ENCODE measurements at regions not wholly inside any gene's neighbourhood (a gene's known extent, or its start where the extent isn't known, plus 50 kb on each side); places are given as distances from the start of the nearest gene placed in this dataset.

DNA sequence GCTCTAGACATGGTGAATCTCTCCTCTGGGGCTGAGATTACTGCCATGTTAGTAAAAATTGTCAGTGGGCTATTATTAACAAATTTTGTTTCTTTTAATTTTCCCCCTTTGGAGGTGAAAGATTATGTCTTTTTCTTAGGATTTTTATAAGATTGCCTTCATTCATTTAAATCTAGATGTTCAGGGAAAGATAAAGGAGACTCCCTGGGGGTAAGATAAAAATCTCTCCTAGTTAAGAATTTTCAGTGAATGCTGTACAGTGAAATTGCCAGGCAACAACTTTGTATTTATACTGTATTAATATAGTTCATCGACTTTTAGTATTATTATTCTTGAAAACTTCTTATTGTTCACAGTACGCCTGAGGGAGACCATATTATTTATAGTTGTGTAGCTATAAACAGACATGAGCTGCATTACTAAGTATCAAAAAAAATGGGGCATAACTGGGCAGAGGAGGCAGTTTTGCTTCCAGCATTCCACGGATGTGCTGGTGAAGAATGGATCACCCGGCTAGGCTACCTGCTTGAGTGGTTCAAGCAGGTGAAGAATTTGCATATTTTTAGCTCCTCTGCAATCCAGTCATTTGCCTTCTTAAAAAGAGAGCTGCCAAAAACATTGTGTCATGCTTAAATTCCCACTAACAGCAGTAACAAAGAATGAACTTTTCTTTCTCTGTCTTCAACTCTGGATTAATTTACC lies 552.1 kb downstream of the DNAJB9 start:
- intact Hi-C loops (cut with DNase I), result no loop called here
- Histone ChIP-seq H3K36me3 (no peaks in the 10 kb centered on the region), H3K4me3 (no peak overlapping the region), H3K27ac (no peak overlapping the region), H3K9me3 (no peaks in the 10 kb centered on the region), H3K27me3 (no peaks in the 10 kb centered on the region), H3K4me1 (no peaks in the 10 kb centered on the region)
- TF ChIP-seq, protein P1, sequence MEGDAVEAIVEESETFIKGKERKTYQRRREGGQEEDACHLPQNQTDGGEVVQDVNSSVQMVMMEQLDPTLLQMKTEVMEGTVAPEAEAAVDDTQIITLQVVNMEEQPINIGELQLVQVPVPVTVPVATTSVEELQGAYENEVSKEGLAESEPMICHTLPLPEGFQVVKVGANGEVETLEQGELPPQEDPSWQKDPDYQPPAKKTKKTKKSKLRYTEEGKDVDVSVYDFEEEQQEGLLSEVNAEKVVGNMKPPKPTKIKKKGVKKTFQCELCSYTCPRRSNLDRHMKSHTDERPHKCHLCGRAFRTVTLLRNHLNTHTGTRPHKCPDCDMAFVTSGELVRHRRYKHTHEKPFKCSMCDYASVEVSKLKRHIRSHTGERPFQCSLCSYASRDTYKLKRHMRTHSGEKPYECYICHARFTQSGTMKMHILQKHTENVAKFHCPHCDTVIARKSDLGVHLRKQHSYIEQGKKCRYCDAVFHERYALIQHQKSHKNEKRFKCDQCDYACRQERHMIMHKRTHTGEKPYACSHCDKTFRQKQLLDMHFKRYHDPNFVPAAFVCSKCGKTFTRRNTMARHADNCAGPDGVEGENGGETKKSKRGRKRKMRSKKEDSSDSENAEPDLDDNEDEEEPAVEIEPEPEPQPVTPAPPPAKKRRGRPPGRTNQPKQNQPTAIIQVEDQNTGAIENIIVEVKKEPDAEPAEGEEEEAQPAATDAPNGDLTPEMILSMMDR (IDR thresholded peaks at IDR 0.05), result no peak
- TF ChIP-seq POLR2AphosphoS5 (IDR thresholded peaks at IDR 0.05; ENCODE audit: insufficient read depth in 1 of 2, low read depth in 1 of 2) (no peak), POLR2A (IDR thresholded peaks at IDR 0.05) (no peak)
- no peak for DNase-seq (ENCODE audit: extremely low spot score in 2 of 2)

DNA sequence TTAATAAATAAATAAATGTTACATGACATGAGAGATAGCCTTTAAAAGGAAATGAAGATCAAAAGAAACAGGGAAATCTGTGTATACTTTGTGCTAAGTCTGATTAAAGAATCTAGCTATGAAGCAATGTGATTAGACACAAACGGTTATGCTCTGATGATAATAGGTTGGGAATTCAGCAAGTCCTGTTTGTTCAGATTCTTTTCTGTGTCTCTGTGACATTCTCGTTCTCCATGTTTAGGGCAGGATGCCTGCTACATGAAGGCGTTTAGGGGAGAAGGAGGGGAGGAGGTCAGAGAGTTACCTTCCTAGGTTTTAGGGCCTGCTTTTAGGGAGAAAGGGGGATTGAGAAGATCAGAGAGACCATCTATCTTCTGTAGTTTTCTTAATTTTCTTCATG lies 555.3 kb downstream of the DNAJB9 start:
- no peaks in the 10 kb centered on the region for H3K27me3 ChIP-seq
- TF ChIP-seq POLR2A (IDR thresholded peaks at IDR 0.05), result no peak

DNA sequence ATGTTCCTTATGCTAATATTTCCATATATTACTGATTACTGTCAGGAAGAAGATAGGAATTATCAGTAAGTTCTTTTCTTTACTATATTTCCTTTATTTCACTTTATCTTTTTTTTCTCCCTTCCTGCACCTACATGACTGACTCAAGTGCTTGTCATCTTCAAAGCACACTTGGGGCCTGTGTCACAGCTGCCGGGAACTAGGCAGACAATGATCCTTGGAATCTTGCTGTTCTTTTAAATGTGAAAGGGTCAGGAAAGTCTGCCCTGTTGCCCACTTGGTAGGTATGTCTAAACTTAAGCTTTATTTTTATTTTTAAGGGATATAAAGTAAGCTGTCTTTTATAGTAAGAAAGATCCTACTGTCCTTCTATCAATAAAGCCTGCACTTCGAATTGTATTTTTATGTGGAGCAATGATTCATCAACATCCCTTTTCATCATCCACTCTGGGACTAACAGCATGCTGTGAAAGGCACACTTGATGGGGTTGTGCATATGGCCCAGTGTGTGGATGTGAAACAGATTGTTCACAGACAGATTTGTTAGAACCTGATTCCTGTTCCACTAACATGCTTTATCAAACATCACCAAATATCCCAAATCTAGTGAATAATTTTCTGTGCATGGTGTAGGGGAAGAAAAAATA lies 556.9 kb downstream of the DNAJB9 start:
- intact Hi-C loops (cut with DNase I), result no loop called here
- no peak for DNase-seq (ENCODE audit: extremely low spot score in 2 of 2)
- Histone ChIP-seq H3K27ac (no peak overlapping the region), H3K36me3 (no peaks in the 10 kb centered on the region), H3K4me1 (no peaks in the 10 kb centered on the region), H3K9me3 (no peaks in the 10 kb centered on the region), H3K27me3 (no peaks in the 10 kb centered on the region), H3K4me3 (no peak overlapping the region)
- TF ChIP-seq POLR2AphosphoS5 (IDR thresholded peaks at IDR 0.05; ENCODE audit: insufficient read depth in 1 of 2, low read depth in 1 of 2) (no peak), POLR2A (IDR thresholded peaks at IDR 0.05) (no peak)
- TF ChIP-seq, protein P1 (IDR thresholded peaks at IDR 0.05), result no peak

More for the DNA sequence above, 555.3 kb downstream of the DNAJB9 start:
- no peak for DNase-seq (ENCODE audit: extremely low spot score in 2 of 2)
- no peaks in the 10 kb centered on the region for H3K4me1 ChIP-seq
- H3K36me3 ChIP-seq, result no peaks in the 10 kb centered on the region
- intact Hi-C loops (cut with DNase I), result no loop called here
- no peak overlapping the region for H3K27ac ChIP-seq
- no peak overlapping the region for H3K4me3 ChIP-seq
- no peaks in the 10 kb centered on the region for H3K9me3 ChIP-seq

DNA sequence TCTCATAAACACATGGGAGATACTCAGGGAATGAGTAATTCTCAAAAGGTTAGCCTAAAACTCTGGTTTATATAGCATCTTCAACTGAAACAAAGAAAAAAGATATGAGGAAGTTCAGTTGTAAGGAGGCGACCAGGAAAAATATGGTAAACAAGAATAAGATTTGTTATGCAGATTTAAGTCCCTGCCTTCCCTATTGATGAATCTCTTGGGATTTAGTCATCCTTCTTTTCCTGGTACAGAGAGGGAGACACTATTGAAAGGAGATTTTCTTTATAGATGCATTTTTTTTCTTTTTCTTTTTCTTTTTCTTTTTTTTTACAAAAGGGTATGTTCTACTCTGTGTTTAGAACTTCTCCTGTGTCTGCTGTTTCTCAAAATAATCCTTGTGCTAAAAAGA lies 557.5 kb downstream of the DNAJB9 start:
- Histone ChIP-seq H3K27me3 (no peaks in the 10 kb centered on the region), H3K36me3 (no peaks in the 10 kb centered on the region), H3K4me1 (no peaks in the 10 kb centered on the region), H3K27ac (no peak overlapping the region), H3K4me3 (no peak overlapping the region), H3K9me3 (no peaks in the 10 kb centered on the region)
- no peak for TF ChIP-seq POLR2A (IDR thresholded peaks at IDR 0.05)
- TF ChIP-seq POLR2AphosphoS5 (IDR thresholded peaks at IDR 0.05; ENCODE audit: insufficient read depth in 1 of 2, low read depth in 1 of 2), result no peak
- TF ChIP-seq, protein P1 (IDR thresholded peaks at IDR 0.05), result no peak
- intact Hi-C loops (cut with DNase I), result no loop called here
- DNase-seq (ENCODE audit: extremely low spot score in 2 of 2), result no peak

DNA sequence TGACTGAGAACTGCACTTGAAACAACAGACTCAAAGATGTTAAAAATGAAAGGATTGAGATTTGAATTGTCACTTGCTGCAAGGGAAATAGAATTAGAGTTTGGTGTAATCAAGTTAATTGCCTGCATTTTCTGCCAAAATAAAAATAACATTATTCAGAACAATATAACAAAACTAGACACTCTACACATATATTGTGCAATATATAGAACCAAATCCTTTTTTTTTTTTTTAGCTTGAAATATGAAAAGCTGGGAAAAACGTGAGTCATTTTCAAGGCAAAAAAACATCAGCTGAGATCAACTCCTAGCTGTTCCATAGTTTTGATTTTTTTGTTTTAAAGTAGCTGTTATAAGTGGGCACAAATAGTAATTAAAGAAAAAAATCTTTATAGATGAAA lies 561.5 kb downstream of the DNAJB9 start:
- intact Hi-C loops (cut with DNase I), result no loop called here
- H3K27ac ChIP-seq, result no peak overlapping the region
- H3K9me3 ChIP-seq, result no peaks in the 10 kb centered on the region
- H3K4me3 ChIP-seq, result no peak overlapping the region
- TF ChIP-seq POLR2A (IDR thresholded peaks at IDR 0.05) (no peak), POLR2AphosphoS5 (IDR thresholded peaks at IDR 0.05; ENCODE audit: insufficient read depth in 1 of 2, low read depth in 1 of 2) (no peak)
- TF ChIP-seq, protein P1 (IDR thresholded peaks at IDR 0.05), result no peak
- no peaks in the 10 kb centered on the region for H3K27me3 ChIP-seq
- no peaks in the 10 kb centered on the region for H3K36me3 ChIP-seq
- H3K4me1 ChIP-seq, result no peaks in the 10 kb centered on the region
- DNase-seq (ENCODE audit: extremely low spot score in 2 of 2), result no peak
